HG02884 (cell line): ENCODE measurements at regions not wholly inside any gene's neighbourhood (a gene's known extent, or its start where the extent isn't known, plus 50 kb on each side); places are given as distances from the start of the nearest gene placed in this dataset.
A peak's percentile ranks its signal among the peaks of the same experiment; 100 is the strongest.

Experiments
- ATAC-seq: cut with Tn5 transposase; IDR thresholded peaks from one replicate; pipeline ENCODE4 v1.9.1; 2021; ENCODE audit warnings: mild to moderate bottlenecking, moderate library complexity; ENCODE audit not compliant: unreplicated experiment

- ATAC-seq: peak; percentile 57
These were observed 91.8 kb upstream of the TNC start for GRCh38 chr9:115209601-115210306.

- ATAC-seq: no peak
These were observed 92.7 kb upstream of the TNC start for GRCh38 chr9:115210699-115211098.

- ATAC-seq: peak; percentile 51
These were observed 93.6 kb upstream of the TNC start for GRCh38 chr9:115211413-115212124.

- no peak for ATAC-seq
These were observed 94.2 kb upstream of the TNC start for GRCh38 chr9:115212125-115212605.

GRCh38 chr9:115212832-115213231 is 94.9 kb upstream of the TNC start:
- ATAC-seq: no peak

GRCh38 chr9:115213818-115214334 is 95.9 kb upstream of the TNC start:
- ATAC-seq: no peak

- ATAC-seq: no peak
These were observed 98.9 kb upstream of the TNC start for GRCh38 chr9:115216873-115217272.

- no peak for ATAC-seq
These were observed 102.5 kb upstream of the TNC start for GRCh38 chr9:115220319-115221005.

GRCh38 chr9:115223471-115223870 is 105.5 kb upstream of the TNC start:
- ATAC-seq: no peak

- no peak for ATAC-seq
These were observed 107.6 kb upstream of the TNC start for GRCh38 chr9:115225459-115226116.

GRCh38 chr9:115226152-115226551 is 108.2 kb upstream of the TNC start:
- ATAC-seq: no peak

- ATAC-seq: no peak
These were observed 111.5 kb upstream of the TNC start for GRCh38 chr9:115229496-115229895.

GRCh38 chr9:115230924-115231515 is 113.1 kb upstream of the TNC start:
- ATAC-seq: no peak

- no peak for ATAC-seq
These were observed 114.3 kb upstream of the TNC start for GRCh38 chr9:115232181-115232774.

- ATAC-seq: no peak
These were observed 116.1 kb upstream of the TNC start for GRCh38 chr9:115234094-115234493.

GRCh38 chr9:115235221-115235620 is 117.3 kb upstream of the TNC start:
- ATAC-seq: no peak

GRCh38 chr9:115237385-115237998 is 119.5 kb upstream of the TNC start:
- no peak for ATAC-seq

GRCh38 chr9:115240676-115241075 is 122.7 kb upstream of the TNC start:
- no peak for ATAC-seq

GRCh38 chr9:115241641-115242040 is 123.7 kb upstream of the TNC start:
- ATAC-seq: no peak

- ATAC-seq: no peak
These were observed 131.5 kb upstream of the TNC start for GRCh38 chr9:115249488-115249887.
